IMR-90 (cell line): ENCODE measurements at regions not wholly inside any gene's neighbourhood (a gene's known extent, or its start where the extent isn't known, plus 50 kb on each side); places are given as distances from the start of the nearest gene placed in this dataset.
A peak's percentile ranks its signal among the peaks of the same experiment; 100 is the strongest.

Experiments
- ATAC-seq: fragments of 200-7000 bp; cut with Tn5 transposase; 2 replicates; pipeline ENCODE4 v1.9.1; 2020; ENCODE audit warnings: low read depth, mild to moderate bottlenecking, moderate library complexity
- BruUV-seq: library from RNA; stranded (reverse); fragments of 400-500 nt; replicated peaks from 2 replicates; lab custom pipeline; 2021; lab: Mats Ljungman, UMichigan
- CTCF ChIA-PET: fragments of 300-600 bp; formaldehyde crosslinking; extraction: SDS; loops from one replicate; lab custom pipeline; 2021; ENCODE audit warnings: antibody characterized with exemption; lab: Yijun Ruan, JAX
- POLR2A ChIA-PET: fragments of 300-600 bp; sonication (Branson Sonifier 250); formaldehyde crosslinking; loops from one replicate; lab custom pipeline; 2022; ENCODE audit warnings: antibody characterized with exemption; ENCODE audit not compliant: unreplicated experiment; lab: Charles Lee
- DNase-seq: peaks from one replicate; pipeline ENCODE4 v3.0.0; 2013
- H2AFZ ChIP-seq: replicated peaks from 2 replicates; pipeline ENCODE3; 2013; ENCODE audit warnings: low read length, mild to moderate bottlenecking; ENCODE audit not compliant: poor library complexity
- H2AK5ac ChIP-seq: 2 replicates; pipeline ENCODE4 v1.6.1; 2013; ENCODE audit warnings: low read depth, low read length, inconsistent platforms
- H2AK9ac ChIP-seq: replicated peaks from 2 replicates; pipeline ENCODE3; 2013; ENCODE audit warnings: mild to moderate bottlenecking, low read depth, low read length, moderate library complexity; ENCODE audit not compliant: poor library complexity
- H2BK120ac ChIP-seq: 2 replicates; pipeline ENCODE4 v1.6.1; 2013; ENCODE audit warnings: low read depth, low read length, inconsistent platforms
- H2BK15ac ChIP-seq: 3 replicates; pipeline ENCODE4 v1.6.1; 2013; ENCODE audit warnings: low read depth, low read length, inconsistent platforms
- H2BK20ac ChIP-seq: 2 replicates; pipeline ENCODE4 v1.6.1; 2013; ENCODE audit warnings: low read depth, mild to moderate bottlenecking, inconsistent platforms, low read length, moderate library complexity
- H2BK5ac ChIP-seq: 2 replicates; pipeline ENCODE4 v1.6.1; 2013; ENCODE audit warnings: mild to moderate bottlenecking, low read depth, low read length, inconsistent platforms; ENCODE audit not compliant: poor library complexity, severe bottlenecking
- H3K14ac ChIP-seq: replicated peaks from 2 replicates; pipeline ENCODE4 v1.6.1; 2013; ENCODE audit warnings: low read depth, low read length, inconsistent platforms
- H3K18ac ChIP-seq: 2 replicates; pipeline ENCODE4 v1.6.1; 2013; ENCODE audit warnings: low read depth, low read length, control low read depth
- H3K23ac ChIP-seq: 2 replicates; pipeline ENCODE4 v1.6.1; 2013; ENCODE audit warnings: low read depth, low read length, inconsistent platforms
- H3K27ac ChIP-seq: 2 replicates; pipeline ENCODE4 v1.5.1; 2013; ENCODE audit warnings: mild to moderate bottlenecking, control low read depth, low read length; ENCODE audit not compliant: insufficient read depth
- H3K27me3 ChIP-seq: 2 replicates; pipeline ENCODE4 v1.6.1; 2013; ENCODE audit warnings: low read length; ENCODE audit not compliant: control insufficient read depth, insufficient read depth
- H3K36me3 ChIP-seq: 2 replicates; pipeline ENCODE4 v1.6.1; 2013; ENCODE audit warnings: low read length, mixed read lengths; ENCODE audit not compliant: control insufficient read depth, insufficient read depth
- H3K4ac ChIP-seq: 2 replicates; pipeline ENCODE4 v1.6.1; 2013; ENCODE audit warnings: low read depth, low read length, inconsistent platforms
- H3K4me1 ChIP-seq: 2 replicates; pipeline ENCODE4 v1.6.1; 2013; ENCODE audit warnings: low read length, mixed read lengths; ENCODE audit not compliant: control insufficient read depth, insufficient read depth
- H3K4me2 ChIP-seq: 2 replicates; pipeline ENCODE4 v1.6.1; 2013; ENCODE audit warnings: low read depth, mild to moderate bottlenecking, control low read depth, low read length, moderate library complexity
- H3K4me3 ChIP-seq: 2 replicates; pipeline ENCODE4 v1.5.1; 2013; ENCODE audit warnings: low read depth, mild to moderate bottlenecking, control low read depth, low read length, moderate library complexity; ENCODE audit not compliant: insufficient read depth
- H3K56ac ChIP-seq: 2 replicates; pipeline ENCODE4 v1.6.1; 2013; ENCODE audit warnings: low read length, inconsistent platforms; ENCODE audit not compliant: insufficient read depth; ENCODE audit errors: extremely low read depth
- H3K79me1 ChIP-seq, 2 experiments: 2 replicates each; pipeline ENCODE4 v1.6.1; 2013; ENCODE audit warnings: low read length in 2 of 2, inconsistent platforms in 1 of 2, low read depth in 1 of 2
- H3K9ac ChIP-seq: 2 replicates; pipeline ENCODE4 v1.6.1; 2013; ENCODE audit warnings: low read depth, low read length, control low read depth
- H3K9me1 ChIP-seq: 2 replicates; pipeline ENCODE4 v1.6.1; 2013; ENCODE audit warnings: low read length, inconsistent platforms; ENCODE audit not compliant: insufficient read depth
- H3K9me3 ChIP-seq: 2 replicates; pipeline ENCODE4 v1.6.1; 2013; ENCODE audit warnings: low read length; ENCODE audit not compliant: control insufficient read depth, insufficient read depth
- H4K20me1 ChIP-seq: 2 replicates; pipeline ENCODE4 v1.6.1; 2013; ENCODE audit warnings: low read length, inconsistent platforms; ENCODE audit not compliant: insufficient read depth
- H4K5ac ChIP-seq: 2 replicates; pipeline ENCODE4 v1.6.1; 2013; ENCODE audit warnings: mild to moderate bottlenecking, low read depth, low read length, control low read depth
- H4K8ac ChIP-seq, 2 experiments: 2 replicates each; pipeline ENCODE4 v1.6.1; 2013; ENCODE audit warnings: low read depth in 2 of 2, low read length in 2 of 2, control low read depth in 1 of 2, inconsistent platforms in 1 of 2
- H4K91ac ChIP-seq: 2 replicates; pipeline ENCODE4 v1.6.1; 2013; ENCODE audit warnings: low read depth, low read length, inconsistent platforms; ENCODE audit not compliant: insufficient read depth
- MXI1 ChIP-seq: IDR thresholded peaks from 2 replicates; pipeline ENCODE4 v1.6.1; 2012; ENCODE audit warnings: low read depth, mild to moderate bottlenecking, low read length, moderate library complexity, borderline replicate concordance
- POLR2A ChIP-seq: IDR thresholded peaks from 2 replicates; pipeline ENCODE4 v1.6.1; 2012; ENCODE audit warnings: mild to moderate bottlenecking, low read depth, low read length
- WGBS, 2 experiments: methylation state at CpG; one replicate each; pipeline versions ENCODE4 v1.1.5 to v1.1.7; 2013; ENCODE audit warnings: missing lambda C conversion rate in 2 of 2; ENCODE audit not compliant: insufficient read length in 1 of 2; ENCODE audit errors: extremely low coverage in 2 of 2; 5-methylcytosine and 5-hydroxymethylcytosine counted together
- dilution Hi-C: fragments of 300-500 bp; cut with HindIII; formaldehyde crosslinking; loops from one replicate; pipeline ENCODE4 v1.14.3; 2018; ENCODE audit warnings: low sequenced_read_pairs; ENCODE audit not compliant: unreplicated experiment
- in situ Hi-C: fragments of 300-500 bp; cut with MboI; formaldehyde crosslinking; loops from 3 replicates; pipeline ENCODE4 v1.14.3; 2019; ENCODE audit warnings: low sequenced_read_pairs, inconsistent platforms, mixed read lengths
- intact Hi-C: fragments of 100-400 bp; cut with micrococcal nuclease; formaldehyde crosslinking; loops from 2 replicates; pipeline ENCODE4 v1.10.0; 2022

DNA sequence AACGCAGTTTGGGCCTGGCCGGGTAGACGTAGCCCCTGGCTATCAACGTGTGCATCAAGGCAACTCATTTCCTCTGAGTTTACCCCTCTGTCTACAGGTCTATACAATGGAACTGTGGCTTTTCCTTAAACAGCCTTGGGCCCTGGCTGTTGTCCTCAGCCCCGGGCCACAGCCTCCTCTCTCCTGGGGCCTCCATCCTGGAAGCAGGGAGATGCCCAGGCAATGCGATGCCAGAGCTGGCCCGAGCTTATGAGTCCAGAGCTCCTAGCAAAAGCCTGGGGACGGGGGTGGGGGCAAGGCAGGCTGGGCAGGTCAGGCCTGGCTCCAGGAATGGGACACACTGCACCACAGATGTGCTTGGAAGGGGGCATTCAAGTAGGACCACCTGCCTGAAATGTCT is 89.6 kb upstream of the SMNDC1 start:
- Histone ChIP-seq H2AFZ (no peak overlapping the region), H3K27me3 (no peaks in the 10 kb centered on the region), H3K36me3 (no peaks in the 10 kb centered on the region), H3K9ac (no peak overlapping the region), H3K4me3 (no peak overlapping the region), H4K8ac (no peak overlapping the region), H4K91ac (no peak overlapping the region), H2BK15ac (peak overlapping the region; percentile 51; the same call in 2 of the 3 replicates), H3K18ac (no peak overlapping the region), H3K56ac (no peak overlapping the region), H2BK120ac (peak overlapping the region; percentile 23; the same call in 1 of the 2 replicates), H3K4me1 (peaks cover 22% of the 10 kb centered on the region), H4K20me1 (no peaks in the 10 kb centered on the region), H3K79me1 (no peaks in the 10 kb centered on the region), H2AK5ac (0 out of 2 replicates have a peak overlapping the region, but pooled peaks have one; percentile 65), H3K4me2 (no peak overlapping the region), H4K5ac (no peak overlapping the region), H3K23ac (no peak overlapping the region), H3K9me3 (no peaks in the 10 kb centered on the region), H3K4ac (no peak overlapping the region), H2BK5ac (no peak overlapping the region), H2BK20ac (peak overlapping the region; percentile 15; the same call in 1 of the 2 replicates), H2AK9ac (no peak overlapping the region), H3K14ac (no peak overlapping the region), H3K9me1 (peaks cover 20% of the 10 kb centered on the region), H3K27ac (no peak overlapping the region)
- 100% methylated on average over 1 of the region's 8 CpGs; no CpG with 5 or more reads in 1 of the 2 experiments for WGBS, 2 experiments
- ATAC-seq (no peak), DNase-seq (no peak)
- ChIA-PET CTCF (no interaction called here), POLR2A (no interaction called here)
- TF ChIP-seq POLR2A: no peak
- no peak for TF ChIP-seq MXI1
- dilution Hi-C loops (no loop called here), in situ Hi-C loops (no loop called here), intact Hi-C loops (no loop called here)
- BruUV-seq: no TSS peak
